HL-60 (cell line): ENCODE measurements at regions not wholly inside any gene's neighbourhood (a gene's known extent, or its start where the extent isn't known, plus 50 kb on each side); places are given as distances from the start of the nearest gene placed in this dataset.

Experiments used
- DNase-seq, 2 experiments: peaks; one replicate each; pipeline ENCODE4 v3.0.0-alpha.2; 2010 to 2020; ENCODE audit warnings: low read depth in 1 of 2, low spot score in 1 of 2
- H3K27ac ChIP-seq: fragments of 250-450 bp; sonication (Bioruptor Pico); replicated peaks from 2 replicates; pipeline ENCODE4 v1.5.1; 2020; ENCODE audit warnings: mild to moderate bottlenecking, moderate library complexity
- H3K27me3 ChIP-seq: fragments of 250-450 bp; sonication (Bioruptor Pico); 2 replicates; pipeline ENCODE4 v1.5.1; 2021; ENCODE audit warnings: mild to moderate bottlenecking, moderate library complexity; ENCODE audit not compliant: insufficient read depth, poor library complexity, severe bottlenecking
- H3K4me3 ChIP-seq: replicated peaks from 2 replicates; pipeline ENCODE4 v1.5.1; 2011; ENCODE audit warnings: mild to moderate bottlenecking, control low read depth, low read length; ENCODE audit not compliant: insufficient read depth
- CTCF ChIP-seq: IDR thresholded peaks from one replicate; pipeline ENCODE4 v1.5.1; 2011; ENCODE audit warnings: low read length, control low read depth, inconsistent platforms; ENCODE audit not compliant: insufficient read depth
- GABPA ChIP-seq: IDR thresholded peaks from 2 replicates; pipeline ENCODE4 v1.6.1; 2012; ENCODE audit warnings: low read depth
- POLR2AphosphoS5 ChIP-seq: IDR thresholded peaks from 2 replicates; pipeline ENCODE4 v1.6.1; 2012; ENCODE audit warnings: low read depth
- REST ChIP-seq: IDR thresholded peaks from 2 replicates; pipeline ENCODE4 v1.6.1; 2012; ENCODE audit warnings: low read depth; ENCODE audit not compliant: insufficient replicate concordance
- SPI1 ChIP-seq: IDR thresholded peaks from 2 replicates; pipeline ENCODE4 v1.6.1; 2012; ENCODE audit warnings: low read depth, mild to moderate bottlenecking, borderline replicate concordance

GRCh38 chr1:238980053-238980452 lies 406.3 kb upstream of the CHRM3 start:
- H3K4me3 ChIP-seq, result no peak overlapping the region
- no peak for DNase-seq
- TF ChIP-seq GABPA (no peak), REST (no peak), SPI1 (no peak), POLR2AphosphoS5 (no peak), CTCF (no peak)
- H3K27ac ChIP-seq, result no peak overlapping the region
- H3K27me3 ChIP-seq, result no peaks in the 10 kb centered on the region

GRCh38 chr1:238964631-238965030 lies 421.7 kb upstream of the CHRM3 start:
- no peaks in the 10 kb centered on the region for H3K27me3 ChIP-seq
- no peak for DNase-seq
- TF ChIP-seq GABPA, result no peak
- no peak for TF ChIP-seq POLR2AphosphoS5
- TF ChIP-seq REST, result no peak
- TF ChIP-seq SPI1, result no peak
- no peak for TF ChIP-seq CTCF
- no peak overlapping the region for H3K4me3 ChIP-seq
- H3K27ac ChIP-seq, result no peak overlapping the region

- TF ChIP-seq CTCF, result no peak
- TF ChIP-seq POLR2AphosphoS5, result no peak
- TF ChIP-seq GABPA, result no peak
- TF ChIP-seq REST, result no peak
- TF ChIP-seq SPI1, result no peak
- no peak overlapping the region for H3K4me3 ChIP-seq
- H3K27me3 ChIP-seq, result no peaks in the 10 kb centered on the region
- H3K27ac ChIP-seq, result no peak overlapping the region
- no peak for DNase-seq
Measured at GRCh38 chr1:238962941-238963340, 423.4 kb upstream of the CHRM3 start.
